Stimulated activated naive CD8-positive, alpha-beta T cell treated with anti-CD3 and anti-CD28 coated beads, Interleukin-15, amount 100 ng/mL, for 72 hours (primary cell): ENCODE measurements at regions not wholly inside any gene's neighbourhood (a gene's known extent, or its start where the extent isn't known, plus 50 kb on each side); places are given as distances from the start of the nearest gene placed in this dataset.
"Not testable (repeated sequence)": the region's sequence is repeated elsewhere in the genome, so short reads cannot be mapped to it uniquely, and the experiment has no call there.

Experiments
- ATAC-seq: fragments of 150-1000 bp; cut with Tn5 transposase; 2 replicates; pipeline ENCODE4 v1.10.0; 2021; ENCODE audit warnings: mild to moderate bottlenecking, moderate library complexity
- DNase-seq, 2 donors: peaks; one replicate each; pipeline ENCODE4 v3.0.0; 2021 to 2022
- H3K27ac Mint-ChIP-seq, 2 donors: one replicate each; pipeline ENCODE4 v1.8.0; 2022; ENCODE audit warnings: mild to moderate bottlenecking in 2 of 2, mixed read lengths in 2 of 2, moderate library complexity in 2 of 2
- H3K27me3 Mint-ChIP-seq: one replicate; pipeline ENCODE4 v1.8.0; 2022; ENCODE audit warnings: mixed read lengths
- H3K4me1 Mint-ChIP-seq: one replicate; pipeline ENCODE4 v1.8.0; 2022; ENCODE audit warnings: mild to moderate bottlenecking, mixed read lengths
- H3K4me3 Mint-ChIP-seq, 2 donors: one replicate each; pipeline ENCODE4 v1.8.0; 2022; ENCODE audit warnings: mild to moderate bottlenecking in 2 of 2, mixed read lengths in 2 of 2, moderate library complexity in 1 of 2
- H3K9me3 Mint-ChIP-seq, 2 donors: one replicate each; pipeline ENCODE4 v1.8.0; 2022; ENCODE audit warnings: mixed read lengths in 2 of 2

GRCh38 chr11:25159341-25159740 lies 662.5 kb downstream of the LUZP2 start:
- Mint-ChIP-seq H3K4me1 (no peaks in the 10 kb centered on the region), H3K27ac (no peak overlapping the region), H3K27me3 (no peaks in the 10 kb centered on the region), H3K4me3 (no peak overlapping the region), H3K9me3 (peaks cover 0 to 42% of the 10 kb centered on the region in 2 donors)
- no peak for ATAC-seq
- DNase-seq: no peak

DNA sequence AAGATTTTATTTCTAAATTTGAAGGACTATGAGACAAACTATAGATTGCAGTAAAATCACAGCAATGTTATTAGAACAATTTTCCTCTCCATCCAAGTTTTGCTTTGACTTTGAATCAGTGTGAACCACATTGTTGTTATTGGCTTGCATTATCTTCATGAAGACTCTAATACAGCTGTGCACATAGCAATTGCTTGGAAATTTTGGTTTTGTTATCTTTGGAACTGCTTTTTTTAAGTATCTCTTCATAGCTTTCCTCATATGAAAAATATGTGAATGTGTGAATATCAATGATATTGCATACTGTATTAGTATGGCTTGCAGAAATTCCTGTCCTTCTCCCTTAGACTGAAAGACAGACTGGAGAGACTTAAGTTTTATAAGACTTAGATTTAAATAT lies 666.6 kb downstream of the LUZP2 start:
- no peak overlapping the region for H3K27ac Mint-ChIP-seq
- H3K4me1 Mint-ChIP-seq: no peaks in the 10 kb centered on the region
- peaks cover 4 to 50% of the 10 kb centered on the region in 2 donors for H3K9me3 Mint-ChIP-seq
- DNase-seq: no peak
- no peak overlapping the region for H3K4me3 Mint-ChIP-seq
- H3K27me3 Mint-ChIP-seq: no peaks in the 10 kb centered on the region
- no peak for ATAC-seq

- H3K27me3 Mint-ChIP-seq: no peaks in the 10 kb centered on the region
- ATAC-seq (no peak), DNase-seq (no peak)
- no peak overlapping the region for H3K27ac Mint-ChIP-seq
- no peaks in the 10 kb centered on the region for H3K4me1 Mint-ChIP-seq
- H3K4me3 Mint-ChIP-seq: no peak overlapping the region
- peaks cover 14 to 17% of the 10 kb centered on the region in 2 donors for H3K9me3 Mint-ChIP-seq
Observed at GRCh38 chr11:25180187-25180586, 683.3 kb downstream of the LUZP2 start.

DNA sequence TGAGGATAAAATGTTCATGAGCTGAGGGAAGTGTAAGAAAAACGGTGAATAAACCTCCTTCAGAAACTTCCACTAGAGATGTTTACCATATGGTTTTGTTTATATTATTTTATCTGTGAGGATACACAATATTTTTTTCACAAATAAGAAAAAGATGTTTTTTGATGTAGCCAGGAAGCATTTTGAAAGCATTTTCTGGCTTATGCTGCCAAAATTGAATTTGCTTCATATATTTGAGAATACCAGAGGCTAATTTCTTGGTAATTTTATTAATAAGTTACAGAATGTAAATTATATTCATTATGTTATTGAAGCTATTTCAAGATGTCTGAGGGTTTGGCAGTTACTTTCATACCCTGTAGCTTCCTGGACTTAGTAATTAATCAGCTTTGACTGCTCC lies 686.6 kb downstream of the LUZP2 start:
- no peak overlapping the region for H3K27ac Mint-ChIP-seq
- no peak for ATAC-seq
- H3K27me3 Mint-ChIP-seq: no peaks in the 10 kb centered on the region
- peaks cover 0 to 5% of the 10 kb centered on the region in 2 donors for H3K9me3 Mint-ChIP-seq
- H3K4me3 Mint-ChIP-seq: no peak overlapping the region
- no peaks in the 10 kb centered on the region for H3K4me1 Mint-ChIP-seq
- no peak for DNase-seq

DNA sequence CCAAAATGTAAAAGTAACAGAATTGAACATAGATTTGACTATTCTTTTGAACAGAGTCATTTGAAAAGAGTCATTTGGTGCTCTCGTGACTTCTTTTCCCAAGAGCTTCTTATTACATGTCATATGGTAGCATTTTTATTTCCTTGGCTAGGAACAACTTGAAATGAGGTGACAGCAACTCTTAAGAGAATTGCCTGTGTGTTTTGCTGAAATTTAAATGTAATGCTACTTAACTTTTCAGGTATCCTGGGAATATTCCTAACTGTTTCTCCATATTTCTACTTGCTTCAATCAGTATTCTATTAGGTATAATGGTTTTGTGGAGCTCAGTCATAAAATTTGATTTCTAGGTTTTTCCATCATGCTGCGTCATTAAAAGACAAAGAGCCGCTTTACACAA lies 700.7 kb downstream of the LUZP2 start:
- Mint-ChIP-seq H3K4me3 (no peak overlapping the region), H3K27me3 (no peaks in the 10 kb centered on the region), H3K27ac (no peak overlapping the region), H3K9me3 (peaks cover 5 to 9% of the 10 kb centered on the region in 2 donors), H3K4me1 (no peaks in the 10 kb centered on the region)
- ATAC-seq (no peak), DNase-seq (no peak)

GRCh38 chr11:25198704-25199103 lies 701.9 kb downstream of the LUZP2 start:
- Mint-ChIP-seq H3K27ac (no peak overlapping the region), H3K27me3 (no peaks in the 10 kb centered on the region), H3K4me3 (no peak overlapping the region), H3K9me3 (peaks cover 5 to 9% of the 10 kb centered on the region in 2 donors), H3K4me1 (no peaks in the 10 kb centered on the region)
- DNase-seq (no peak), ATAC-seq (no peak)

GRCh38 chr11:25200925-25201324 lies 704.1 kb downstream of the LUZP2 start:
- no peak for DNase-seq
- no peaks in the 10 kb centered on the region for H3K4me1 Mint-ChIP-seq
- peaks cover 9% of the 10 kb centered on the region in 2 donors for H3K9me3 Mint-ChIP-seq
- H3K27ac Mint-ChIP-seq: no peak overlapping the region
- no peaks in the 10 kb centered on the region for H3K27me3 Mint-ChIP-seq
- H3K4me3 Mint-ChIP-seq: no peak overlapping the region
- ATAC-seq: no peak

DNA sequence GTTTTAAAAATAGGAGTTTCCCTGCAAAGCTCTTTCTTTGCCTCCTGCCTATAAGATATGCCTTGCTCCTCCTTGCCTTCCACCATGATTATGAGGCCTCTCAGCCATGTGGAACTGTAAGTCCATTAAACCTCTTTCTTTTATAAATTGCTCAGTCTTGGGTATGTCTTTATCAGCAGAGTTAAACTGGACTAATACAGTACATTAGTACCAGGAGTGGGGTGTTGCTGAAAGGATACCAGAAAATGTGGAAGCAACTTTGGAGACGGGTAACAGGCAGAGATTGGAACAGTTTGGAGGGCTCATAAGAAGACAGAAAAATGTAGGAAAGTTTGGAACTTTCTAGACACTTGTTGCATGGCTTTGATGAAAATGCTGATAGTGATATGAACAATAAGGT lies 709.9 kb downstream of the LUZP2 start:
- ATAC-seq (no peak), DNase-seq (no peak)
- H3K4me3 Mint-ChIP-seq: no peak overlapping the region
- H3K4me1 Mint-ChIP-seq: no peaks in the 10 kb centered on the region
- no peak overlapping the region for H3K27ac Mint-ChIP-seq
- H3K9me3 Mint-ChIP-seq: peaks cover 8 to 22% of the 10 kb centered on the region in 2 donors
- H3K27me3 Mint-ChIP-seq: no peaks in the 10 kb centered on the region

DNA sequence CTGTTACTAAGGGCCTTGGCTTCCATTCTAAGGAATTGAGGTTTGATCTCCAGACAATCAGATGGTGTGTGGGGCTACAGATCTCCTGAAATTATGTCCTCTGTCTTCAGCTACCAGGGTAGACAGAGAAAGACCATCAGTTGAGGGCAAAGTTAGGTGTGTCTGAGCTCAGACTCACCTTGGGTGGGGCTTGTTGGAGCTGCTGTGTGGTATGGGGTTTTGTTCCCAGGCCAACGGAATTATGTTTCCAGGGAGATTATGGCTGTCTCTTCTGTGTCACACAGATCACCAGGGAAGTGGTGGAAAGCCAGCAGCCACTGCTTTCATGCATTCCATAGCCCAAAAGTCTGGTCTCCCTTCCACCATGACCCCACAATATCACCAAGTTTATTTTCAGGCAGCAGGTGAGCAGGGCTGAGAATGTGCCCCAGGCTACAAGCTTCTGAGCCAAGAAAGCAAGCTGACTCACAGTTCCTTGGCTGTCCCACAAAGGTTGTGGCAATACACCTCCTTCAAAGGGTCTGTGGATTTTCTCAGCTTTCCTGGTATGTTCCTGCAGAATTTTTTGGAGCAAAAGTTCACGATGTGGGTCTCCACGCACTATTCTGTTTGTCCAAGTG lies 714.9 kb downstream of the LUZP2 start:
- no peak overlapping the region for H3K4me3 Mint-ChIP-seq
- H3K9me3 Mint-ChIP-seq: peaks cover 9 to 19% of the 10 kb centered on the region in 2 donors
- no peaks in the 10 kb centered on the region for H3K4me1 Mint-ChIP-seq
- no peaks in the 10 kb centered on the region for H3K27me3 Mint-ChIP-seq
- DNase-seq: no peak
- H3K27ac Mint-ChIP-seq: no peak overlapping the region
- no peak for ATAC-seq

DNA sequence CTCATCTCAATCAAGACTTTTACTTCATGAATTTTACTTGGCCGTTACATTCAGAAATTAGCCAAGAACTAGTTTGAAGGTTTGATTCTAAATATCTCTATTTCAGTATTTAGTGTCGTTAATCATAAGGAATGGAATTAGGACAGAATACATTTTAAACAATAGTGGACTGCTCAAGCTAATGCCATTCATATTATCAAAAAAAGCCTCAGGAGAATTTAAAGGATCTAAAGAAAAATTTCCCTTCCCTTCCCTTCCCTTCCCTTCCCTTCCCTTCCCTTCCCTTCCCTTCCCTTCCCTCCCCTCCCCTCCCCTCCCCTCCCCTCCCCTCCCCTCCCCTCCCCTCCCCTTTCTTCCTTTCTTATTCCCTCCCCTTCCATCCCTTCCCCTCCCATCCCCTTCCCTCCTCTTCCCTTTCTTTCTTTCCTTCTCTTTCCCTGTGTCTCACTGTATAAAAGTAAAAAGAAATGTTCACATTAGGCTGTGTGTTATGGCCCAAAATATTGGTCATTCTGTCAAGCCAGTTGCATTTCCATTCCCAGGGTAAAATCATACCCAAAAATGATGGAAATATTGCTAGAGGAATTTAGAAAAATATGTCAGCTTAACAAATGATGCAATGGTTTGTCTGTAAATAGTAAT lies 717.8 kb downstream of the LUZP2 start:
- ATAC-seq: no peak
- no peak overlapping the region for H3K4me3 Mint-ChIP-seq
- no peak overlapping the region for H3K27ac Mint-ChIP-seq
- H3K9me3 Mint-ChIP-seq: peaks cover 5 to 7% of the 10 kb centered on the region in 2 donors
- H3K27me3 Mint-ChIP-seq: no peaks in the 10 kb centered on the region
- DNase-seq: no peak
- no peaks in the 10 kb centered on the region for H3K4me1 Mint-ChIP-seq

GRCh38 chr11:25218036-25218435 lies 721.2 kb downstream of the LUZP2 start:
- Mint-ChIP-seq H3K27me3 (no peaks in the 10 kb centered on the region), H3K4me3 (no peak overlapping the region), H3K27ac (no peak overlapping the region), H3K9me3 (peaks cover 5 to 10% of the 10 kb centered on the region in 2 donors), H3K4me1 (no peaks in the 10 kb centered on the region)
- ATAC-seq: no peak
- DNase-seq: no peak

DNA sequence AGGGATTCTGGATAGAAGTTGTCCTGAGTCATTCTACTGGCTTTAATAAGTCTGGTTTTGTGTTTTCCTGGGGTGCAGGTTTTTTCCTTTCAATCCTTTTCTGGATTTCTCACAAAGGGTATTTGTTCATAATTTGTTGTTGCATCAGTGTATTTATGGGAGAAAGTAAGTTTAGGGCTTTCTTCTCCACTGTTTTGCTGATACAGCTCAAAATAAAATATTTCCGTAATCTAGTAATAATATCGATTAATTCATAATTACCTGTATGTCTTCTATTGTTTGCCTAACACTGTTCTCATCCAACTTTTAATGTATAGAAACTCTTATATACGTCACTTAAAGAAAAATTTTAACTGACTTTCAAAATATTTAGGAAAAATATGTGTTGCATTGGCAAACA lies 728.2 kb downstream of the LUZP2 start:
- no peaks in the 10 kb centered on the region for H3K4me1 Mint-ChIP-seq
- H3K9me3 Mint-ChIP-seq: peaks cover 0 to 10% of the 10 kb centered on the region in 2 donors
- H3K27me3 Mint-ChIP-seq: no peaks in the 10 kb centered on the region
- H3K4me3 Mint-ChIP-seq: no peak overlapping the region
- no peak for ATAC-seq
- H3K27ac Mint-ChIP-seq: no peak overlapping the region
- no peak for DNase-seq

- Mint-ChIP-seq H3K4me3 (no peak overlapping the region), H3K4me1 (no peaks in the 10 kb centered on the region), H3K27ac (no peak overlapping the region), H3K9me3 (peaks cover 0 to 9% of the 10 kb centered on the region in 2 donors), H3K27me3 (no peaks in the 10 kb centered on the region)
- ATAC-seq (no peak), DNase-seq (no peak)
Observed at GRCh38 chr11:25242928-25243327, 746.1 kb downstream of the LUZP2 start.

GRCh38 chr11:25244126-25244525 lies 747.3 kb downstream of the LUZP2 start:
- no peak overlapping the region for H3K4me3 Mint-ChIP-seq
- H3K9me3 Mint-ChIP-seq: peaks cover 0 to 9% of the 10 kb centered on the region in 2 donors
- no peak overlapping the region for H3K27ac Mint-ChIP-seq
- H3K4me1 Mint-ChIP-seq: no peaks in the 10 kb centered on the region
- no peak for DNase-seq
- ATAC-seq: no peak
- H3K27me3 Mint-ChIP-seq: no peaks in the 10 kb centered on the region

- H3K27me3 Mint-ChIP-seq: no peaks in the 10 kb centered on the region
- ATAC-seq (no peak), DNase-seq (no peak)
- H3K4me1 Mint-ChIP-seq: no peaks in the 10 kb centered on the region
- peaks cover 0 to 5% of the 10 kb centered on the region in 2 donors for H3K9me3 Mint-ChIP-seq
- H3K4me3 Mint-ChIP-seq: no peak overlapping the region
- H3K27ac Mint-ChIP-seq: no peak overlapping the region
Observed at GRCh38 chr11:25247336-25247735, 750.5 kb downstream of the LUZP2 start.

DNA sequence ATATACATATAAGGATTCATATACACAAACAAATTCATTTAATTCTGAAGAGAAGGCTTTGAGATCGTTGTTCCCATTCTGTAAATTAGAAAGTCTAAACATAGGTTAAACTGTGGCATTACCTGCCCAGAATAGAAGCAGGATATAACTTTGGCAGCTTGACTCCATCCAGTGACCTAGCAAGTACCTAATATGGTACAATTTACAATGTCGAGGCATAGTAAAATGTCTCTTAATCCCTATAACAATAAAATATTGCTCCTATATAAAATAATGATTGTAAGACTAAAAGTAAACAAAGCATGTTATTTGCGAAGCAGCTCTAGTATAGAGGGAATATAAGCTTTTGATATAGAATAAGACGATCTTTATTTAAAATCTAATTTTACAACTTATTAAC lies 756.0 kb downstream of the LUZP2 start:
- ATAC-seq (no peak), DNase-seq (no peak)
- no peak overlapping the region for H3K4me3 Mint-ChIP-seq
- no peaks in the 10 kb centered on the region for H3K27me3 Mint-ChIP-seq
- H3K4me1 Mint-ChIP-seq: no peaks in the 10 kb centered on the region
- H3K27ac Mint-ChIP-seq: no peak overlapping the region
- H3K9me3 Mint-ChIP-seq: peaks cover 2 to 7% of the 10 kb centered on the region in 2 donors

DNA sequence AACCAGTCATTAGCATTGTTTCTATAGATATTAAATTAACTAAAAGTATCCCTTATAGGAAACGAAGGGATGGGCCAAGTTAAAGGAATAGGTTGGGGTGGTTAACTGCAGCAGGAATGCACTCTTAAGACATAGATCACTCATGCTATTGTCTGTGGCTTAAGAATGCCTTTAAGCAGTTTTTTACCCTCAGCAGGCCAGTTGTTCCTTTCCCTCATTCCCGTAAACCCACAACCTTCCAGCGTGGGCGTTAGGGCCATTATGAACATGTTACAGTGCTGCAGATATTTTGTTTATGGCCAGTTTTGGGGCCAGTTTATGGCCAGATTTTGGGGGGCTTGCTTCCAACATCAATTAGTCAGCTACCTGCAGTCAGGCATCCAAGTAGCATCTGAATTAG lies 767.0 kb downstream of the LUZP2 start:
- not testable (repeated sequence) for H3K4me1 Mint-ChIP-seq, ATAC-seq, DNase-seq, H3K27me3 Mint-ChIP-seq, H3K27ac Mint-ChIP-seq, H3K4me3 Mint-ChIP-seq
- H3K9me3 Mint-ChIP-seq: peaks cover 9 to 23% of the 10 kb centered on the region in 2 donors
